A549 (cell line): ENCODE measurements at regions not wholly inside any gene's neighbourhood (a gene's known extent, or its start where the extent isn't known, plus 50 kb on each side); places are given as distances from the start of the nearest gene placed in this dataset.

Experiments
- ATAC-seq, 2 experiments: fragments of 200-7000 bp in 1 of 2; fragments of >200 bp in 1 of 2; cut with Nextera tagmentation in 1 of 2; cut with Tn5 transposase in 1 of 2; 3 replicates each; pipeline versions ENCODE4 v1.8.0 to v1.9.1; 2018 to 2020; ENCODE audit warnings: mild to moderate bottlenecking in 1 of 2, moderate library complexity in 1 of 2
- CTCF ChIA-PET: fragments of 300-600 bp; sonication (Branson Sonifier 250); formaldehyde crosslinking; extraction: SDS; loops from one replicate; lab custom pipeline; 2021; ENCODE audit warnings: antibody characterized with exemption, inconsistent platforms; lab: Yijun Ruan, JAX
- POLR2A ChIA-PET: fragments of 350-600 bp; formaldehyde crosslinking; extraction: SDS; loops from one replicate; lab custom pipeline; 2021; ENCODE audit warnings: antibody characterized with exemption, inconsistent platforms; lab: Yijun Ruan, JAX
- DNase-seq, 2 experiments: peaks; one replicate each; pipeline versions ENCODE4 v3.0.0 to v3.0.0-alpha.2; 2011 to 2016; ENCODE audit warnings: low read depth in 1 of 2, low spot score in 1 of 2
- FAIRE-seq: peaks from 2 replicates; lab custom pipeline; 2011; peaks lifted over from hg19 to GRCh38; lab: Jason Lieb, UNC
- H3K27ac ChIP-seq, 2 experiments: fragments of >200 bp; sonication (Bioruptor Twin); formaldehyde crosslinking; 3 replicates each; pipeline ENCODE4 v1.5.1; 2016 to 2017
- H3K4me1 ChIP-seq: fragments of >200 bp; sonication (Bioruptor Twin); formaldehyde crosslinking; 3 replicates; pipeline ENCODE4 v1.6.1; 2016
- H3K4me2 ChIP-seq: fragments of >200 bp; sonication (Bioruptor Twin); formaldehyde crosslinking; 3 replicates; pipeline ENCODE4 v1.6.1; 2016
- H3K4me3 ChIP-seq: fragments of >200 bp; sonication (Bioruptor Twin); formaldehyde crosslinking; 3 replicates; pipeline ENCODE4 v1.5.1; 2016
- H3K9me3 ChIP-seq: fragments of >200 bp; sonication (Bioruptor Twin); formaldehyde crosslinking; 3 replicates; pipeline ENCODE4 v1.6.1; 2016
- CEBPB ChIP-seq, 2 experiments: fragments of >200 bp in 1 of 2; sonication (Bioruptor Twin) in 1 of 2; formaldehyde crosslinking in 1 of 2; IDR thresholded peaks; 2 replicates each; pipeline ENCODE4 v1.6.1; 2012 to 2016
- CHD2 ChIP-seq: fragments of 150-350 bp; IDR thresholded peaks from 2 replicates; pipeline ENCODE4 v1.6.1; 2014; ENCODE audit warnings: low read length; ENCODE audit not compliant: partially characterized antibody
- CHD4 ChIP-seq: fragments of 200-600 bp; sonication (generic); IDR thresholded peaks from 2 replicates; pipeline ENCODE4 v1.6.1; 2016; ENCODE audit warnings: antibody characterized with exemption, mild to moderate bottlenecking, borderline replicate concordance
- E2F6 ChIP-seq: IDR thresholded peaks from 2 replicates; pipeline ENCODE4 v1.6.1; 2012; ENCODE audit warnings: low read depth, borderline replicate concordance
- FOSL2 ChIP-seq, 2 experiments: fragments of 450-650 bp in 1 of 2; fragments of >200 bp in 1 of 2; sonication (Bioruptor Twin) in 1 of 2; formaldehyde crosslinking; IDR thresholded peaks; 2 replicates each; pipeline versions ENCODE4 v1.5.0 to v1.6.1; 2016 to 2020; ENCODE audit warnings: mild to moderate bottlenecking in 1 of 2, moderate library complexity in 1 of 2
- FOXS1 ChIP-seq: fragments of 250-450 bp; sonication (Bioruptor Pico); IDR thresholded peaks from 2 replicates; pipeline ENCODE4 v1.5.0; 2020; ENCODE audit warnings: mild to moderate bottlenecking, moderate library complexity
- GATA3 ChIP-seq: IDR thresholded peaks from 2 replicates; pipeline ENCODE4 v1.6.1; 2012; ENCODE audit warnings: borderline replicate concordance
- HDAC2 ChIP-seq: fragments of 200-600 bp; sonication (generic); IDR thresholded peaks from 2 replicates; pipeline ENCODE4 v1.6.1; 2016
- JUNB ChIP-seq: fragments of >200 bp; sonication (Bioruptor Twin); formaldehyde crosslinking; IDR thresholded peaks from 2 replicates; pipeline ENCODE4 v1.6.1; 2016
- KDM1A ChIP-seq: fragments of 200-600 bp; sonication (generic); IDR thresholded peaks from 2 replicates; pipeline ENCODE4 v1.6.1; 2016; ENCODE audit warnings: low read depth, mild to moderate bottlenecking
- KDM5A ChIP-seq: fragments of 200-600 bp; sonication (generic); IDR thresholded peaks from 2 replicates; pipeline ENCODE4 v1.6.1; 2016; ENCODE audit warnings: antibody characterized with exemption, mild to moderate bottlenecking
- MAZ ChIP-seq: fragments of 150-350 bp; IDR thresholded peaks from 2 replicates; pipeline ENCODE4 v1.6.1; 2014; ENCODE audit warnings: antibody characterized with exemption, low read depth, low read length, borderline replicate concordance
- MYC ChIP-seq: IDR thresholded peaks from 2 replicates; pipeline ENCODE4 v1.6.1; 2012; ENCODE audit warnings: mild to moderate bottlenecking, inconsistent platforms, low read length, improper control_type of control experiment, borderline replicate concordance
- NR3C1 ChIP-seq: fragments of >200 bp; sonication (Bioruptor Twin); formaldehyde crosslinking; IDR thresholded peaks from 3 replicates; pipeline ENCODE4 v1.6.1; 2017
- POLR2A ChIP-seq: IDR thresholded peaks from 2 replicates; pipeline ENCODE4 v1.6.1; 2012; ENCODE audit warnings: mild to moderate bottlenecking, low read length
- POLR2AphosphoS2 ChIP-seq: conservative IDR thresholded peaks from 2 replicates; pipeline ENCODE4 v1.6.1; 2012; ENCODE audit warnings: low read length, improper control_type of control experiment, inconsistent platforms
- RAD21 ChIP-seq, 2 experiments: fragments of >200 bp in 1 of 2; sonication (Bioruptor Twin) in 1 of 2; formaldehyde crosslinking in 1 of 2; IDR thresholded peaks in 1 of 2; conservative IDR thresholded peaks in 1 of 2; 2 replicates in 1 of 2; 3 replicates in 1 of 2; pipeline ENCODE4 v1.6.1; 2012 to 2018; ENCODE audit warnings: inconsistent platforms in 1 of 2
- RNF2 ChIP-seq: fragments of 200-600 bp; sonication (generic); IDR thresholded peaks from 2 replicates; pipeline ENCODE4 v1.6.1; 2016; ENCODE audit warnings: low read depth, mild to moderate bottlenecking, antibody characterized with exemption, moderate library complexity, borderline replicate concordance
- SMC3 ChIP-seq: fragments of >200 bp; sonication (Bioruptor Twin); formaldehyde crosslinking; IDR thresholded peaks from 3 replicates; pipeline ENCODE4 v1.6.1; 2018; ENCODE audit warnings: inconsistent platforms
- SREBF2 ChIP-seq: fragments of 450-650 bp; IDR thresholded peaks from 2 replicates; pipeline ENCODE4 v1.6.1; 2014; ENCODE audit warnings: mild to moderate bottlenecking, moderate library complexity
- TFCP2L1 ChIP-seq: fragments of 250-450 bp; sonication (Bioruptor Pico); IDR thresholded peaks from 2 replicates; pipeline ENCODE4 v1.5.0; 2021; ENCODE audit warnings: mild to moderate bottlenecking
- USF2 ChIP-seq: fragments of 450-650 bp; IDR thresholded peaks from 2 replicates; pipeline ENCODE4 v1.6.1; 2014; ENCODE audit warnings: antibody characterized with exemption
- ZC3H11A ChIP-seq: fragments of 450-650 bp; IDR thresholded peaks from 2 replicates; pipeline ENCODE4 v1.6.1; 2014; ENCODE audit warnings: antibody characterized with exemption, mild to moderate bottlenecking
- ZNF302 ChIP-seq: fragments of 250-450 bp; sonication (Bioruptor Pico); IDR thresholded peaks from 2 replicates; pipeline ENCODE4 v1.9.0; 2021; ENCODE audit warnings: inconsistent platforms, mild to moderate bottlenecking, moderate library complexity
- WGBS: methylation state at CpG from one replicate; pipeline ENCODE4 v1.1.6; 2017; ENCODE audit errors: missing lambda C conversion rate; 5-methylcytosine and 5-hydroxymethylcytosine counted together
- TF ChIP-seq, protein P1 (sequence below): fragments of 250-450 bp; sonication (Bioruptor Pico); IDR thresholded peaks from 2 replicates; pipeline ENCODE4 v1.5.0; 2020; ENCODE audit warnings: low read depth, mild to moderate bottlenecking, moderate library complexity
- TF ChIP-seq, protein P2 (sequence below): fragments of 200-600 bp; sonication (generic); IDR thresholded peaks from 2 replicates; pipeline ENCODE4 v1.6.1; 2016; ENCODE audit warnings: antibody characterized with exemption, mild to moderate bottlenecking, moderate library complexity
- TF ChIP-seq, protein P3 (sequence below): IDR thresholded peaks from 2 replicates; pipeline ENCODE4 v1.6.1; 2012
- TF ChIP-seq, protein P4 (sequence below): fragments of >200 bp; sonication (Bioruptor Twin); formaldehyde crosslinking; IDR thresholded peaks from 3 replicates; pipeline ENCODE4 v1.5.1; 2016
- TF ChIP-seq, protein P5 (sequence below): fragments of >200 bp; sonication (Bioruptor Twin); formaldehyde crosslinking; IDR thresholded peaks from 3 replicates; pipeline ENCODE4 v1.6.1; 2016
- TF ChIP-seq, protein P6 (sequence below): fragments of >200 bp; sonication (Bioruptor Twin); formaldehyde crosslinking; IDR thresholded peaks from 2 replicates; pipeline ENCODE4 v1.6.1; 2016

- TF ChIP-seq, protein P1, sequence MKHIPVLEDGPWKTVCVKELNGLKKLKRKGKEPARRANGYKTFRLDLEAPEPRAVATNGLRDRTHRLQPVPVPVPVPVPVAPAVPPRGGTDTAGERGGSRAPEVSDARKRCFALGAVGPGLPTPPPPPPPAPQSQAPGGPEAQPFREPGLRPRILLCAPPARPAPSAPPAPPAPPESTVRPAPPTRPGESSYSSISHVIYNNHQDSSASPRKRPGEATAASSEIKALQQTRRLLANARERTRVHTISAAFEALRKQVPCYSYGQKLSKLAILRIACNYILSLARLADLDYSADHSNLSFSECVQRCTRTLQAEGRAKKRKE (CRISPR knock-in tag) = no peak
- TF ChIP-seq ZNF302 (CRISPR knock-in tag) = no peak
- TF ChIP-seq CEBPB (IDR thresholded peaks at IDR 0.05) = no peak
- TF ChIP-seq GATA3 = no peak
- no peak for TF ChIP-seq KDM1A
- TF ChIP-seq ZC3H11A = no peak
- TF ChIP-seq RAD21 (conservative IDR thresholded peaks at IDR 0.05 in 1 of 2, IDR thresholded peaks at IDR 0.05 in 1 of 2) = no peak
- no peak for TF ChIP-seq CHD2
- no peak for TF ChIP-seq MAZ
- TF ChIP-seq, protein P2, sequence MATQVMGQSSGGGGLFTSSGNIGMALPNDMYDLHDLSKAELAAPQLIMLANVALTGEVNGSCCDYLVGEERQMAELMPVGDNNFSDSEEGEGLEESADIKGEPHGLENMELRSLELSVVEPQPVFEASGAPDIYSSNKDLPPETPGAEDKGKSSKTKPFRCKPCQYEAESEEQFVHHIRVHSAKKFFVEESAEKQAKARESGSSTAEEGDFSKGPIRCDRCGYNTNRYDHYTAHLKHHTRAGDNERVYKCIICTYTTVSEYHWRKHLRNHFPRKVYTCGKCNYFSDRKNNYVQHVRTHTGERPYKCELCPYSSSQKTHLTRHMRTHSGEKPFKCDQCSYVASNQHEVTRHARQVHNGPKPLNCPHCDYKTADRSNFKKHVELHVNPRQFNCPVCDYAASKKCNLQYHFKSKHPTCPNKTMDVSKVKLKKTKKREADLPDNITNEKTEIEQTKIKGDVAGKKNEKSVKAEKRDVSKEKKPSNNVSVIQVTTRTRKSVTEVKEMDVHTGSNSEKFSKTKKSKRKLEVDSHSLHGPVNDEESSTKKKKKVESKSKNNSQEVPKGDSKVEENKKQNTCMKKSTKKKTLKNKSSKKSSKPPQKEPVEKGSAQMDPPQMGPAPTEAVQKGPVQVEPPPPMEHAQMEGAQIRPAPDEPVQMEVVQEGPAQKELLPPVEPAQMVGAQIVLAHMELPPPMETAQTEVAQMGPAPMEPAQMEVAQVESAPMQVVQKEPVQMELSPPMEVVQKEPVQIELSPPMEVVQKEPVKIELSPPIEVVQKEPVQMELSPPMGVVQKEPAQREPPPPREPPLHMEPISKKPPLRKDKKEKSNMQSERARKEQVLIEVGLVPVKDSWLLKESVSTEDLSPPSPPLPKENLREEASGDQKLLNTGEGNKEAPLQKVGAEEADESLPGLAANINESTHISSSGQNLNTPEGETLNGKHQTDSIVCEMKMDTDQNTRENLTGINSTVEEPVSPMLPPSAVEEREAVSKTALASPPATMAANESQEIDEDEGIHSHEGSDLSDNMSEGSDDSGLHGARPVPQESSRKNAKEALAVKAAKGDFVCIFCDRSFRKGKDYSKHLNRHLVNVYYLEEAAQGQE = no peak
- no peak for TF ChIP-seq TFCP2L1
- TF ChIP-seq SREBF2 = no peak
- TF ChIP-seq MYC = no peak
- ChIA-PET CTCF (no interaction called here), POLR2A (no interaction called here)
- no peaks in the 10 kb centered on the region for H3K9me3 ChIP-seq
- no peak overlapping the region for H3K27ac ChIP-seq
- no peaks in the 10 kb centered on the region for H3K4me1 ChIP-seq
- H3K4me2 ChIP-seq = no peak overlapping the region
- peak; percentile 92 for FAIRE-seq
- 0% methylated on average over 1 of the region's 1 CpG for WGBS
- DNase-seq = no peak
- H3K4me3 ChIP-seq = no peak overlapping the region
- no peak for ATAC-seq
Observed at GRCh38 chrX:98459669-98460068, 1576.0 kb downstream of the RPA4 start.

DNA sequence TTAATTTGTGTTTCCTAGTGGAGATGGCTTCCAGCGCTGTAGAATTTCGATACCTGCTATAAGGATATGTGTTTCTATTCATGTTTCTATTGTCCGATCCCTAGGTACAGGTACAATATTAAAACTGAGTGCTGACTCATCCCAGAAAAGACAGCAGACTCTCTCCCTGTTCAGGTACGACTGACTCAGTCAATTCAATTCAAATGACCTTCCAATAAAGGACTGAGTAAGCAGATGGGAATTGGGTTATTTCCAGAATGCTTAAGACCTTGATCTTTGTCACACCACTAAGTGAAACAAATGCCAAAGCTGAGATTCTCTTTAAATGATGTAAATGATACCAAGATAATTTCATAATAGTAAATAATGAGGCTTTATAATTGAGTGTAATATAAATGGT is 1596.9 kb downstream of the RPA4 start:
- Histone ChIP-seq H3K4me1 (no peaks in the 10 kb centered on the region), H3K27ac (no peak overlapping the region), H3K4me3 (no peak overlapping the region), H3K4me2 (no peak overlapping the region), H3K9me3 (no peaks in the 10 kb centered on the region)
- no peak for DNase-seq
- TF ChIP-seq HDAC2 (no peak), JUNB (no peak), RNF2 (no peak), E2F6 (no peak), KDM5A (no peak), MAZ (no peak), USF2 (no peak), POLR2A (no peak), FOXS1 (CRISPR knock-in tag) (no peak), CHD4 (no peak), NR3C1 (no peak), SMC3 (no peak), POLR2AphosphoS2 (no peak), FOSL2 (IDR thresholded peaks at IDR 0.05) (no peak), FOSL2 (CRISPR knock-in tag; IDR thresholded peaks at IDR 0.05) (no peak)
- TF ChIP-seq, protein P3, sequence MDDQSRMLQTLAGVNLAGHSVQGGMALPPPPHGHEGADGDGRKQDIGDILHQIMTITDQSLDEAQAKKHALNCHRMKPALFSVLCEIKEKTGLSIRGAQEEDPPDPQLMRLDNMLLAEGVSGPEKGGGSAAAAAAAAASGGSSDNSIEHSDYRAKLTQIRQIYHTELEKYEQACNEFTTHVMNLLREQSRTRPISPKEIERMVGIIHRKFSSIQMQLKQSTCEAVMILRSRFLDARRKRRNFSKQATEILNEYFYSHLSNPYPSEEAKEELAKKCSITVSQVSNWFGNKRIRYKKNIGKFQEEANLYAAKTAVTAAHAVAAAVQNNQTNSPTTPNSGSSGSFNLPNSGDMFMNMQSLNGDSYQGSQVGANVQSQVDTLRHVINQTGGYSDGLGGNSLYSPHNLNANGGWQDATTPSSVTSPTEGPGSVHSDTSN = no peak
- TF ChIP-seq, protein P4, sequence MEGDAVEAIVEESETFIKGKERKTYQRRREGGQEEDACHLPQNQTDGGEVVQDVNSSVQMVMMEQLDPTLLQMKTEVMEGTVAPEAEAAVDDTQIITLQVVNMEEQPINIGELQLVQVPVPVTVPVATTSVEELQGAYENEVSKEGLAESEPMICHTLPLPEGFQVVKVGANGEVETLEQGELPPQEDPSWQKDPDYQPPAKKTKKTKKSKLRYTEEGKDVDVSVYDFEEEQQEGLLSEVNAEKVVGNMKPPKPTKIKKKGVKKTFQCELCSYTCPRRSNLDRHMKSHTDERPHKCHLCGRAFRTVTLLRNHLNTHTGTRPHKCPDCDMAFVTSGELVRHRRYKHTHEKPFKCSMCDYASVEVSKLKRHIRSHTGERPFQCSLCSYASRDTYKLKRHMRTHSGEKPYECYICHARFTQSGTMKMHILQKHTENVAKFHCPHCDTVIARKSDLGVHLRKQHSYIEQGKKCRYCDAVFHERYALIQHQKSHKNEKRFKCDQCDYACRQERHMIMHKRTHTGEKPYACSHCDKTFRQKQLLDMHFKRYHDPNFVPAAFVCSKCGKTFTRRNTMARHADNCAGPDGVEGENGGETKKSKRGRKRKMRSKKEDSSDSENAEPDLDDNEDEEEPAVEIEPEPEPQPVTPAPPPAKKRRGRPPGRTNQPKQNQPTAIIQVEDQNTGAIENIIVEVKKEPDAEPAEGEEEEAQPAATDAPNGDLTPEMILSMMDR = no peak
- TF ChIP-seq, protein P5, sequence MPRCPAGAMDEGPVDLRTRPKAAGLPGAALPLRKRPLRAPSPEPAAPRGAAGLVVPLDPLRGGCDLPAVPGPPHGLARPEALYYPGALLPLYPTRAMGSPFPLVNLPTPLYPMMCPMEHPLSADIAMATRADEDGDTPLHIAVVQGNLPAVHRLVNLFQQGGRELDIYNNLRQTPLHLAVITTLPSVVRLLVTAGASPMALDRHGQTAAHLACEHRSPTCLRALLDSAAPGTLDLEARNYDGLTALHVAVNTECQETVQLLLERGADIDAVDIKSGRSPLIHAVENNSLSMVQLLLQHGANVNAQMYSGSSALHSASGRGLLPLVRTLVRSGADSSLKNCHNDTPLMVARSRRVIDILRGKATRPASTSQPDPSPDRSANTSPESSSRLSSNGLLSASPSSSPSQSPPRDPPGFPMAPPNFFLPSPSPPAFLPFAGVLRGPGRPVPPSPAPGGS = no peak
- TF ChIP-seq, protein P6, sequence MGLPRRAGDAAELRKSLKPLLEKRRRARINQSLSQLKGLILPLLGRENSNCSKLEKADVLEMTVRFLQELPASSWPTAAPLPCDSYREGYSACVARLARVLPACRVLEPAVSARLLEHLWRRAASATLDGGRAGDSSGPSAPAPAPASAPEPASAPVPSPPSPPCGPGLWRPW = no peak
- POLR2A ChIA-PET = no interaction called here
- CTCF ChIA-PET = no interaction called here
- WGBS = 8% methylated on average over 4 of the region's 4 CpGs
- FAIRE-seq = no peak
- no peak for ATAC-seq
